Activated T-helper 1 cell treated with anti-CD3 and anti-CD28 coated beads, Interleukin-2, amount 50 U/mL, for 16 hours (primary cell): ENCODE measurements at regions not wholly inside any gene's neighbourhood (a gene's known extent, or its start where the extent isn't known, plus 50 kb on each side); places are given as distances from the start of the nearest gene placed in this dataset.

ENCODE experiments used
- DNase-seq, 2 donors: peaks; one replicate each; pipeline ENCODE4 v3.0.0-alpha.2; 2020; ENCODE audit warnings: low read depth in 1 of 2, low spot score in 1 of 2

GRCh38 chr3:17810759-17811158 is 68.3 kb upstream of the TBC1D5 start:
- no peak for DNase-seq

GRCh38 chr3:17808994-17809393 is 66.6 kb upstream of the TBC1D5 start:
- DNase-seq: no peak

- no peak for DNase-seq
Observed at GRCh38 chr3:17806876-17807275, 64.4 kb upstream of the TBC1D5 start.

GRCh38 chr3:17806201-17806600 is 63.8 kb upstream of the TBC1D5 start:
- DNase-seq: no peak

GRCh38 chr3:17805461-17805940 is 63.1 kb upstream of the TBC1D5 start:
- DNase-seq: no peak

- no peak for DNase-seq
Observed at GRCh38 chr3:17802950-17803349, 60.5 kb upstream of the TBC1D5 start.

GRCh38 chr3:17801131-17801530 is 58.7 kb upstream of the TBC1D5 start:
- no peak for DNase-seq

GRCh38 chr3:17800232-17800631 is 57.8 kb upstream of the TBC1D5 start:
- no peak for DNase-seq

- DNase-seq: no peak
Observed at GRCh38 chr3:17799312-17799711, 56.9 kb upstream of the TBC1D5 start.

GRCh38 chr3:17798000-17798399 is 55.6 kb upstream of the TBC1D5 start:
- DNase-seq: no peak

- no peak for DNase-seq
Observed at GRCh38 chr3:17795711-17796110, 53.3 kb upstream of the TBC1D5 start.

GRCh38 chr3:17795280-17795679 is 52.8 kb upstream of the TBC1D5 start:
- DNase-seq: no peak

GRCh38 chr3:17793542-17794195 is 51.2 kb upstream of the TBC1D5 start:
- no peak for DNase-seq
